GM12891 (cell line): ENCODE measurements at regions not wholly inside any gene's neighbourhood (a gene's known extent, or its start where the extent isn't known, plus 50 kb on each side); places are given as distances from the start of the nearest gene placed in this dataset.

Source experiments
- PAX5 ChIP-seq: IDR thresholded peaks from 2 replicates; pipeline ENCODE4 v1.6.1; 2011; ENCODE audit warnings: low read length, moderate library complexity, mild to moderate bottlenecking; ENCODE audit not compliant: insufficient read depth, severe bottlenecking
- POLR2A ChIP-seq: IDR thresholded peaks from 2 replicates; pipeline ENCODE4 v1.6.1; 2011; ENCODE audit warnings: low read depth, low read length, control low read depth
- POLR2AphosphoS5 ChIP-seq: IDR thresholded peaks from 2 replicates; pipeline ENCODE4 v1.6.1; 2011; ENCODE audit warnings: low read depth, low read length, control low read depth
- POU2F2 ChIP-seq: IDR thresholded peaks from 2 replicates; pipeline ENCODE4 v1.6.1; 2011; ENCODE audit warnings: low read depth, mild to moderate bottlenecking, control low read depth, low read length, moderate library complexity
- TAF1 ChIP-seq: IDR thresholded peaks from 2 replicates; pipeline ENCODE4 v1.6.1; 2011; ENCODE audit warnings: low read depth, low read length, control low read depth

DNA sequence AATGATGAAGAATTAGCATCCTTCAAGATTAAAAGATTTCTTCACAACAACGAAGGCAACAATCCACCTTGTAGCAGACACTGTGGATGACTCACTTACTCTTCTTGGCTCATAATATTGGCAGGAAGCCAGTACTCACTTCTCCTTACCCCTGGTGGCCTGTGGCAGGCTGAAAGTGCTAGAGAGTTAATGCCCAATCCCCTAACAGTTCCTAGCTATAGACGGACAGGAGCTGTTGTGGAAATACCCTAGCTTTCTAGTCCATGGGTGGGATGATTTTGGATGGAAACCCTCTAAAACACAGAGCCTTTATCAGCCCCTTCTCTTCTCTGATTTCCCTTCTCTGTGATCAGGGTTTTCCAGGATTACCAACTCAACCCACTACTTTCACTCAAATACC is 128.6 kb upstream of the NYAP2 start:
- TF ChIP-seq POLR2A: no peak
- TF ChIP-seq POLR2AphosphoS5: peak; percentile 34; the same call in 1 of the 2 replicates
- no peak for TF ChIP-seq TAF1
- no peak for TF ChIP-seq PAX5
- no peak for TF ChIP-seq POU2F2
